Spleen (tissue), 7 donors: ENCODE measurements at regions not wholly inside any gene's neighbourhood (a gene's known extent, or its start where the extent isn't known, plus 50 kb on each side); places are given as distances from the start of the nearest gene placed in this dataset.

Source experiments
- CTCF ChIP-seq, 11 experiments: fragments of 200-600 bp in 7 of 11; fragments of 450-650 bp in 4 of 11; sonication (generic) in 4 of 11; IDR thresholded peaks in 8 of 11; conservative IDR thresholded peaks in 3 of 11; 1 replicate in 7 of 11; 2 replicates in 4 of 11; pipeline versions ENCODE4 v1.4.0 to v1.8.0; 2016 to 2021; ENCODE audit warnings: antibody characterized with exemption in 11 of 11, inconsistent platforms in 4 of 11, mild to moderate bottlenecking in 1 of 11
- POLR2AphosphoS5 ChIP-seq, 3 donors: sonication (generic); formaldehyde crosslinking; IDR thresholded peaks; one replicate each; pipeline ENCODE4 v1.5.1; 2017; ENCODE audit warnings: antibody characterized with exemption in 3 of 3
- donor health status: DM: no; HTN: no; CAD: no; lungs with moderate emphysema.
- donor health status: DM: no; HTN: no; CAD: no.
- donor health status: DM: no; HTN: no; CAD: no.

- TF ChIP-seq CTCF (IDR thresholded peaks at IDR 0.05 in 8 of 11, conservative IDR thresholded peaks at IDR 0.05 in 3 of 11) (no peak), POLR2AphosphoS5 (IDR thresholded peaks at IDR 0.05) (no peak)
Measured at GRCh38 chr5:84536797-84537196, 152.1 kb upstream of the EDIL3 start.
